HepG2 (cell line): ENCODE measurements at regions not wholly inside any gene's neighbourhood (a gene's known extent, or its start where the extent isn't known, plus 50 kb on each side); places are given as distances from the start of the nearest gene placed in this dataset.

Experiments
- ATAC-seq: fragments of 200-7000 bp; cut with Tn5 transposase; 3 replicates; pipeline ENCODE4 v1.9.1; 2020; ENCODE audit warnings: mild to moderate bottlenecking, moderate library complexity
- BruUV-seq: library from RNA; stranded (reverse); fragments of 400-500 nt; replicated peaks from 2 replicates; lab custom pipeline; 2021; lab: Mats Ljungman, UMichigan
- CTCF ChIA-PET: fragments of 300-600 bp; formaldehyde crosslinking; extraction: SDS; loops from one replicate; lab custom pipeline; 2021; ENCODE audit warnings: low total read pairs, inconsistent platforms, low intra/inter-chr PET ratio; lab: Yijun Ruan, JAX
- POLR2A ChIA-PET: fragments of 350-600 bp; sonication (Branson Sonifier 250); formaldehyde crosslinking; loops from one replicate; lab custom pipeline; 2020; ENCODE audit warnings: antibody characterized with exemption, inconsistent platforms; lab: Yijun Ruan, JAX
- DNase-seq: peaks from one replicate; pipeline ENCODE4 v3.0.0-alpha.2; 2015; ENCODE audit warnings: low spot score
- FAIRE-seq: peaks from 3 replicates; lab custom pipeline; 2011; peaks lifted over from hg19 to GRCh38; lab: Jason Lieb, UNC
- H2AFZ ChIP-seq: one replicate; pipeline ENCODE4 v1.6.1; 2011; ENCODE audit warnings: low read length, inconsistent platforms
- H3K27ac ChIP-seq: fragments of 300-600 bp; 3 replicates; pipeline ENCODE4 v1.8.0; 2011; ENCODE audit warnings: mixed run types, mild to moderate bottlenecking, mixed read lengths, low read length, inconsistent platforms; ENCODE audit not compliant: insufficient read depth; ENCODE audit errors: extremely low read length
- H3K27me3 ChIP-seq, 2 experiments: fragments of 200-600 bp in 1 of 2; 2 replicates in 1 of 2; 3 replicates in 1 of 2; pipeline versions ENCODE4 v1.6.0 to v1.8.0; 2011; ENCODE audit warnings: low read length in 2 of 2, mild to moderate bottlenecking in 2 of 2, moderate library complexity in 2 of 2, inconsistent platforms in 1 of 2; ENCODE audit not compliant: insufficient read depth in 2 of 2, control insufficient read depth in 1 of 2
- H3K36me3 ChIP-seq, 2 experiments: fragments of 200-600 bp in 1 of 2; replicated peaks in 1 of 2; 2 replicates in 1 of 2; 3 replicates in 1 of 2; pipeline versions ENCODE4 v1.5.1 to v1.8.0; 2011; ENCODE audit warnings: low read length in 2 of 2, inconsistent platforms in 1 of 2; ENCODE audit not compliant: insufficient read depth in 2 of 2, control insufficient read depth in 1 of 2
- H3K4me1 ChIP-seq: 2 replicates; pipeline ENCODE4 v1.5.1; 2012; ENCODE audit warnings: low read length, inconsistent platforms; ENCODE audit not compliant: insufficient read depth
- H3K4me2 ChIP-seq: 2 replicates; pipeline ENCODE4 v1.6.0; 2011; ENCODE audit warnings: low read depth, low read length, inconsistent platforms
- H3K4me3 ChIP-seq, 3 experiments: fragments of 200-600 bp in 1 of 3; sonication (generic), shearing (Covaris generic) in 1 of 3; replicated peaks in 1 of 3; 2 replicates each; pipeline ENCODE4 v1.5.1; 2011 to 2016; ENCODE audit warnings: low read length in 3 of 3, inconsistent platforms in 2 of 3, low read depth in 2 of 3, mild to moderate bottlenecking in 2 of 3, control low read depth in 1 of 3, mixed read lengths in 1 of 3; ENCODE audit not compliant: insufficient read depth in 1 of 3
- H3K79me2 ChIP-seq: one replicate; pipeline ENCODE4 v1.6.1; 2011; ENCODE audit warnings: low read length, inconsistent platforms; ENCODE audit not compliant: insufficient read depth
- H3K9ac ChIP-seq: 2 replicates; pipeline ENCODE4 v1.6.0; 2011; ENCODE audit warnings: mild to moderate bottlenecking, low read depth, low read length, inconsistent platforms; ENCODE audit not compliant: insufficient read depth
- H3K9me3 ChIP-seq: 2 replicates; pipeline ENCODE4 v1.5.1; 2012; ENCODE audit warnings: mild to moderate bottlenecking, low read length
- H4K20me1 ChIP-seq: 2 replicates; pipeline ENCODE4 v1.6.0; 2011; ENCODE audit warnings: inconsistent platforms, mild to moderate bottlenecking, low read length, moderate library complexity; ENCODE audit not compliant: insufficient read depth
- GABPB1 ChIP-seq: IDR thresholded peaks from 2 replicates; pipeline ENCODE4 v1.6.1; 2016; ENCODE audit warnings: mild to moderate bottlenecking, missing genetic modification reagents, moderate library complexity, missing compliant biosample characterization
- NR2F6 ChIP-seq, 2 experiments: IDR thresholded peaks; 2 replicates each; pipeline ENCODE4 v1.6.1; 2016; ENCODE audit warnings: antibody characterized with exemption in 1 of 2, mild to moderate bottlenecking in 1 of 2
- RFX3 ChIP-seq: IDR thresholded peaks from 2 replicates; pipeline ENCODE4 v1.6.1; 2016; ENCODE audit warnings: missing biosample characterization, missing genetic modification reagents
- SP4 ChIP-seq: sonication (generic); formaldehyde crosslinking; IDR thresholded peaks from 2 replicates; pipeline ENCODE4 v1.8.1; 2023; ENCODE audit warnings: mild to moderate bottlenecking, missing genetic modification reagents
- ZNF263 ChIP-seq: sonication (generic); formaldehyde crosslinking; IDR thresholded peaks from 2 replicates; pipeline ENCODE4 v1.4.0; 2020; ENCODE audit warnings: missing genetic modification reagents
- ZNF549 ChIP-seq: sonication (generic); formaldehyde crosslinking; IDR thresholded peaks from 2 replicates; pipeline ENCODE4 v1.5.0; 2020; ENCODE audit warnings: missing genetic modification reagents
- ZSCAN25 ChIP-seq: sonication (generic); formaldehyde crosslinking; IDR thresholded peaks from 2 replicates; pipeline ENCODE4 v1.8.0; 2022; ENCODE audit warnings: mild to moderate bottlenecking, missing genetic modification reagents
- WGBS: methylation state at CpG from one replicate; pipeline ENCODE4 v1.1.6; 2017; ENCODE audit warnings: low lambda C conversion rate; 5-methylcytosine and 5-hydroxymethylcytosine counted together
- in situ Hi-C: cut with HindIII; loops from 2 replicates; pipeline ENCODE4 v1.10.0; 2017; ENCODE audit warnings: low pct_unique_long_range_greater_than_20kb; ENCODE audit not compliant: extremely low pct_ligation_motif_present
- intact Hi-C: fragments of 100-400 bp; cut with micrococcal nuclease; formaldehyde crosslinking; loops from one replicate; pipeline ENCODE4 v1.10.0; 2022; ENCODE audit not compliant: unreplicated experiment
- TF ChIP-seq, protein P1 (sequence below): sonication (generic); formaldehyde crosslinking; IDR thresholded peaks from 2 replicates; pipeline ENCODE4 v1.4.0; 2020; ENCODE audit warnings: missing genetic modification reagents
- TF ChIP-seq, protein P2 (sequence below): sonication (generic); formaldehyde crosslinking; IDR thresholded peaks from 2 replicates; pipeline ENCODE4 v1.4.0; 2020; ENCODE audit warnings: missing genetic modification reagents
- TF ChIP-seq, protein P3 (sequence below): sonication (generic); formaldehyde crosslinking; IDR thresholded peaks from 2 replicates; pipeline ENCODE4 v1.8.0; 2022; ENCODE audit warnings: low read depth, missing genetic modification reagents
- TF ChIP-seq, protein P4 (sequence below): sonication (generic); formaldehyde crosslinking; IDR thresholded peaks from 2 replicates; pipeline ENCODE4 v1.5.0; 2020; ENCODE audit warnings: mild to moderate bottlenecking, missing genetic modification reagents, moderate library complexity
- TF ChIP-seq, protein P5 (sequence below): sonication (generic); formaldehyde crosslinking; IDR thresholded peaks from 2 replicates; pipeline ENCODE4 v1.8.1; 2022; ENCODE audit warnings: mild to moderate bottlenecking, missing genetic modification reagents

DNA sequence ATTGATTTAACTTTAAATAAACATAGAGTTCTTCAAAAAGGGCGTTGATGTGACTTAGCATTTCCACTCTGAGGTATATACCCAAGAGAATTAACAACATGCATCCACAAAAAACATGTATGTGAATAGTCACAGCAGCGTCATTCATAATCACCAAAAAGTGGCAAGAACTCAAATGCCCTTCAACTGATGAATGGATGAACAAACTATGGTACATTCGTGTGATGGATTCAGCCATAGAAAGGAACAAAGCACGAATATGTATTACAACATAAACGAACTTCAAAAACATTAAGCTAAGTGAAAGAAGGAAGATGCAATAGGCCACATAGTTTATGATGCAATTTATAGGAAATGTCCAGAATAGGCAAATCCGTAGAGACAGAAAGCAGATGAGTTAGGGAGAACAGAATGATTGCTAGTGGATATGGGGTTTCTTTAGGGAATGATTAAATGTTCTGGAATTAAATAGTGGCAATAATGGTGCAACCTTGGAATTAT, 72.3 kb upstream of the UQCRFS1 start:
- Histone ChIP-seq H3K4me3 (no peak overlapping the region), H4K20me1 (no peaks in the 10 kb centered on the region), H3K27ac (no peak overlapping the region), H3K9me3 (no peaks in the 10 kb centered on the region), H3K4me1 (no peaks in the 10 kb centered on the region), H3K9ac (no peak overlapping the region), H2AFZ (no peak overlapping the region), H3K79me2 (no peaks in the 10 kb centered on the region), H3K36me3 (no peaks in the 10 kb centered on the region), H3K4me2 (no peak overlapping the region), H3K27me3 (no peaks in the 10 kb centered on the region; a peak in 1 of 5 replicates)
- no peak for ATAC-seq
- CTCF ChIA-PET, result no interaction called here
- in situ Hi-C loops (no loop called here), intact Hi-C loops (no loop called here)
- no peak for DNase-seq
- TF ChIP-seq, protein P1, sequence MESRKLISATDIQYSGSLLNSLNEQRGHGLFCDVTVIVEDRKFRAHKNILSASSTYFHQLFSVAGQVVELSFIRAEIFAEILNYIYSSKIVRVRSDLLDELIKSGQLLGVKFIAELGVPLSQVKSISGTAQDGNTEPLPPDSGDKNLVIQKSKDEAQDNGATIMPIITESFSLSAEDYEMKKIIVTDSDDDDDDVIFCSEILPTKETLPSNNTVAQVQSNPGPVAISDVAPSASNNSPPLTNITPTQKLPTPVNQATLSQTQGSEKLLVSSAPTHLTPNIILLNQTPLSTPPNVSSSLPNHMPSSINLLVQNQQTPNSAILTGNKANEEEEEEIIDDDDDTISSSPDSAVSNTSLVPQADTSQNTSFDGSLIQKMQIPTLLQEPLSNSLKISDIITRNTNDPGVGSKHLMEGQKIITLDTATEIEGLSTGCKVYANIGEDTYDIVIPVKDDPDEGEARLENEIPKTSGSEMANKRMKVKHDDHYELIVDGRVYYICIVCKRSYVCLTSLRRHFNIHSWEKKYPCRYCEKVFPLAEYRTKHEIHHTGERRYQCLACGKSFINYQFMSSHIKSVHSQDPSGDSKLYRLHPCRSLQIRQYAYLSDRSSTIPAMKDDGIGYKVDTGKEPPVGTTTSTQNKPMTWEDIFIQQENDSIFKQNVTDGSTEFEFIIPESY, result no peak
- TF ChIP-seq, protein P2, sequence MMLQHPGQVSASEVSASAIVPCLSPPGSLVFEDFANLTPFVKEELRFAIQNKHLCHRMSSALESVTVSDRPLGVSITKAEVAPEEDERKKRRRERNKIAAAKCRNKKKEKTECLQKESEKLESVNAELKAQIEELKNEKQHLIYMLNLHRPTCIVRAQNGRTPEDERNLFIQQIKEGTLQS (CRISPR knock-in tag), result no peak
- TF ChIP-seq SP4 (CRISPR knock-in tag), result no peak
- no peak for TF ChIP-seq ZNF263 (CRISPR knock-in tag)
- WGBS, result under 1% methylated on average over 6 of the region's 6 CpGs
- no peak for FAIRE-seq
- no TSS peak for BruUV-seq
- POLR2A ChIA-PET, result no interaction called here

DNA sequence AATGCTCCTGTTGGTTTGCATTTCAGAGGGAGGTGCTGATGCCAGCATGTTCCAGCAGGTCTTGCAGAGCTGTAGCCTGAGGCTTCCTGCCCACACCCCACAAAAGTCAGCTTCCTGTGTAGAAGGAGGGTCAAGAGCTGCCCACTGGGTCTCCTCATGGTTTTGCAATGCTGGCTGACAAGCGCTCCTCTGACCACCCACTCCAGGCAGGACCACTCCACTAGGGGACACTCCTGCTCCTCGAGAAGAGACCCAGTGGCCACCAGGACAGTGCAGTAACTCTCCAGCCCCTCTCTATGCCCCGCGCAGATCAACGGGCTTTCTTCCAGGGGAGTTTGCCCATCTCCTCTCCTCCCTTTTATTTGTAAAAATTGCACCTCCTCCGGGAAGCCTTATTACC, 72.9 kb upstream of the UQCRFS1 start:
- no peak for FAIRE-seq
- WGBS, result 5% methylated on average over 4 of the region's 6 CpGs
- H3K4me3 ChIP-seq, result no peak overlapping the region
- in situ Hi-C loops (no loop called here), intact Hi-C loops (no loop called here)
- ChIA-PET POLR2A (no interaction called here), CTCF (no interaction called here)
- H4K20me1 ChIP-seq, result no peaks in the 10 kb centered on the region
- no peak overlapping the region for H3K9ac ChIP-seq
- no peak overlapping the region for H2AFZ ChIP-seq
- no peaks in the 10 kb centered on the region; a peak in 1 of 5 replicates for H3K27me3 ChIP-seq
- H3K36me3 ChIP-seq, result no peaks in the 10 kb centered on the region
- ATAC-seq, result peak; percentile 70
- no peak for DNase-seq
- H3K9me3 ChIP-seq, result no peaks in the 10 kb centered on the region
- no peaks in the 10 kb centered on the region for H3K79me2 ChIP-seq
- H3K27ac ChIP-seq, result no peak overlapping the region
- H3K4me2 ChIP-seq, result no peak overlapping the region
- H3K4me1 ChIP-seq, result no peaks in the 10 kb centered on the region
- BruUV-seq, result no TSS peak
- TF ChIP-seq RFX3 (CRISPR knock-in tag) (no peak), GABPB1 (no peak), ZSCAN25 (no peak), ZNF549 (CRISPR knock-in tag) (no peak), NR2F6 (IDR thresholded peaks at IDR 0.05) (no peak), NR2F6 (CRISPR knock-in tag; IDR thresholded peaks at IDR 0.05) (no peak)
- TF ChIP-seq, protein P3, sequence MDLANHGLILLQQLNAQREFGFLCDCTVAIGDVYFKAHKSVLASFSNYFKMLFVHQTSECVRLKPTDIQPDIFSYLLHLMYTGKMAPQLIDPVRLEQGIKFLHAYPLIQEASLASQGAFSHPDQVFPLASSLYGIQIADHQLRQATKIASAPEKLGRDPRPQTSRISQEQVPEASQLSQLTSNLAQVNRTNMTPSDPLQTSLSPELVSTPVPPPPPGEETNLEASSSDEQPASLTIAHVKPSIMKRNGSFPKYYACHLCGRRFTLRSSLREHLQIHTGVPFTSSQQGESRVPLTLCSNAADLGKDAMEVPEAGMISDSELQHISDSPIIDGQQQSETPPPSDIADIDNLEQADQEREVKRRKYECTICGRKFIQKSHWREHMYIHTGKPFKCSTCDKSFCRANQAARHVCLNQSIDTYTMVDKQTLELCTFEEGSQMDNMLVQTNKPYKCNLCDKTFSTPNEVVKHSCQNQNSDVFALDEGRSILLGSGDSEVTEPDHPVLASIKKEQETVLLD (CRISPR knock-in tag), result no peak
- TF ChIP-seq, protein P4, sequence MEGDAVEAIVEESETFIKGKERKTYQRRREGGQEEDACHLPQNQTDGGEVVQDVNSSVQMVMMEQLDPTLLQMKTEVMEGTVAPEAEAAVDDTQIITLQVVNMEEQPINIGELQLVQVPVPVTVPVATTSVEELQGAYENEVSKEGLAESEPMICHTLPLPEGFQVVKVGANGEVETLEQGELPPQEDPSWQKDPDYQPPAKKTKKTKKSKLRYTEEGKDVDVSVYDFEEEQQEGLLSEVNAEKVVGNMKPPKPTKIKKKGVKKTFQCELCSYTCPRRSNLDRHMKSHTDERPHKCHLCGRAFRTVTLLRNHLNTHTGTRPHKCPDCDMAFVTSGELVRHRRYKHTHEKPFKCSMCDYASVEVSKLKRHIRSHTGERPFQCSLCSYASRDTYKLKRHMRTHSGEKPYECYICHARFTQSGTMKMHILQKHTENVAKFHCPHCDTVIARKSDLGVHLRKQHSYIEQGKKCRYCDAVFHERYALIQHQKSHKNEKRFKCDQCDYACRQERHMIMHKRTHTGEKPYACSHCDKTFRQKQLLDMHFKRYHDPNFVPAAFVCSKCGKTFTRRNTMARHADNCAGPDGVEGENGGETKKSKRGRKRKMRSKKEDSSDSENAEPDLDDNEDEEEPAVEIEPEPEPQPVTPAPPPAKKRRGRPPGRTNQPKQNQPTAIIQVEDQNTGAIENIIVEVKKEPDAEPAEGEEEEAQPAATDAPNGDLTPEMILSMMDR, result 0 out of 2 replicates have a peak, but pooled peaks have one; percentile 25
- TF ChIP-seq, protein P5, sequence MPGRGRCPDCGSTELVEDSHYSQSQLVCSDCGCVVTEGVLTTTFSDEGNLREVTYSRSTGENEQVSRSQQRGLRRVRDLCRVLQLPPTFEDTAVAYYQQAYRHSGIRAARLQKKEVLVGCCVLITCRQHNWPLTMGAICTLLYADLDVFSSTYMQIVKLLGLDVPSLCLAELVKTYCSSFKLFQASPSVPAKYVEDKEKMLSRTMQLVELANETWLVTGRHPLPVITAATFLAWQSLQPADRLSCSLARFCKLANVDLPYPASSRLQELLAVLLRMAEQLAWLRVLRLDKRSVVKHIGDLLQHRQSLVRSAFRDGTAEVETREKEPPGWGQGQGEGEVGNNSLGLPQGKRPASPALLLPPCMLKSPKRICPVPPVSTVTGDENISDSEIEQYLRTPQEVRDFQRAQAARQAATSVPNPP, result no peak
